Panc1 (cell line): ENCODE measurements at regions not wholly inside any gene's neighbourhood (a gene's known extent, or its start where the extent isn't known, plus 50 kb on each side); places are given as distances from the start of the nearest gene placed in this dataset.
"Not testable (repeated sequence)": the region's sequence is repeated elsewhere in the genome, so short reads cannot be mapped to it uniquely, and the experiment has no call there.

ENCODE experiments used
- CTCF ChIP-seq: fragments of 450-650 bp; IDR thresholded peaks from 2 replicates; pipeline ENCODE4 v1.5.1; 2017; ENCODE audit warnings: mild to moderate bottlenecking
- TF ChIP-seq, protein P1 (sequence below), 2 experiments: IDR thresholded peaks; 2 replicates each; pipeline ENCODE4 v1.6.1; 2011 to 2012; ENCODE audit warnings: low read depth in 2 of 2, control low read depth in 1 of 2, low read length in 1 of 2, mild to moderate bottlenecking in 1 of 2, moderate library complexity in 1 of 2; ENCODE audit not compliant: insufficient read depth in 1 of 2

GRCh38 chr4:170441146-170441545 lies 351.4 kb upstream of the AADAT start:
- TF ChIP-seq CTCF, result not testable (repeated sequence)
- TF ChIP-seq, protein P1, sequence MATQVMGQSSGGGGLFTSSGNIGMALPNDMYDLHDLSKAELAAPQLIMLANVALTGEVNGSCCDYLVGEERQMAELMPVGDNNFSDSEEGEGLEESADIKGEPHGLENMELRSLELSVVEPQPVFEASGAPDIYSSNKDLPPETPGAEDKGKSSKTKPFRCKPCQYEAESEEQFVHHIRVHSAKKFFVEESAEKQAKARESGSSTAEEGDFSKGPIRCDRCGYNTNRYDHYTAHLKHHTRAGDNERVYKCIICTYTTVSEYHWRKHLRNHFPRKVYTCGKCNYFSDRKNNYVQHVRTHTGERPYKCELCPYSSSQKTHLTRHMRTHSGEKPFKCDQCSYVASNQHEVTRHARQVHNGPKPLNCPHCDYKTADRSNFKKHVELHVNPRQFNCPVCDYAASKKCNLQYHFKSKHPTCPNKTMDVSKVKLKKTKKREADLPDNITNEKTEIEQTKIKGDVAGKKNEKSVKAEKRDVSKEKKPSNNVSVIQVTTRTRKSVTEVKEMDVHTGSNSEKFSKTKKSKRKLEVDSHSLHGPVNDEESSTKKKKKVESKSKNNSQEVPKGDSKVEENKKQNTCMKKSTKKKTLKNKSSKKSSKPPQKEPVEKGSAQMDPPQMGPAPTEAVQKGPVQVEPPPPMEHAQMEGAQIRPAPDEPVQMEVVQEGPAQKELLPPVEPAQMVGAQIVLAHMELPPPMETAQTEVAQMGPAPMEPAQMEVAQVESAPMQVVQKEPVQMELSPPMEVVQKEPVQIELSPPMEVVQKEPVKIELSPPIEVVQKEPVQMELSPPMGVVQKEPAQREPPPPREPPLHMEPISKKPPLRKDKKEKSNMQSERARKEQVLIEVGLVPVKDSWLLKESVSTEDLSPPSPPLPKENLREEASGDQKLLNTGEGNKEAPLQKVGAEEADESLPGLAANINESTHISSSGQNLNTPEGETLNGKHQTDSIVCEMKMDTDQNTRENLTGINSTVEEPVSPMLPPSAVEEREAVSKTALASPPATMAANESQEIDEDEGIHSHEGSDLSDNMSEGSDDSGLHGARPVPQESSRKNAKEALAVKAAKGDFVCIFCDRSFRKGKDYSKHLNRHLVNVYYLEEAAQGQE (IDR thresholded peaks at IDR 0.05; ENCODE audit: insufficient read depth in 1 of 2, low read depth in 2 of 2, low read length in 1 of 2), result not testable (repeated sequence)
